CD14-positive monocyte (primary cell): ENCODE measurements at regions not wholly inside any gene's neighbourhood (a gene's known extent, or its start where the extent isn't known, plus 50 kb on each side); places are given as distances from the start of the nearest gene placed in this dataset.

ENCODE experiments used
- DNase-seq, 3 donors: peaks; one replicate each; pipeline ENCODE4 v3.0.0-alpha.2; 2011 to 2022
- H2AFZ ChIP-seq: 2 replicates; pipeline ENCODE4 v1.6.0; 2012; ENCODE audit warnings: mild to moderate bottlenecking, low read depth, low read length, inconsistent platforms; ENCODE audit not compliant: insufficient read depth, poor library complexity, severe bottlenecking
- H3K27ac ChIP-seq, 2 donors: 1 replicate in 1 of 2; 2 replicates in 1 of 2; pipeline ENCODE4 v1.5.1; 2012 to 2013; ENCODE audit warnings: low read length in 2 of 2, control low read depth in 1 of 2, inconsistent platforms in 1 of 2, low read depth in 1 of 2, mild to moderate bottlenecking in 1 of 2
- H3K27me3 ChIP-seq, 2 donors: one replicate each; pipeline versions ENCODE4 v1.6.0 to v1.6.1; 2011 to 2013; ENCODE audit warnings: low read length in 2 of 2; ENCODE audit not compliant: control insufficient read depth in 2 of 2, insufficient read depth in 2 of 2
- H3K36me3 ChIP-seq, 2 donors: replicated peaks in 1 of 2; 1 replicate in 1 of 2; 2 replicates in 1 of 2; pipeline versions ENCODE4 v1.5.1 to v1.6.1; 2012 to 2013; ENCODE audit warnings: low read length in 2 of 2, control low read depth in 1 of 2, inconsistent platforms in 1 of 2, mild to moderate bottlenecking in 1 of 2; ENCODE audit not compliant: insufficient read depth in 2 of 2, control insufficient read depth in 1 of 2
- H3K4me1 ChIP-seq, 2 donors: 1 replicate in 1 of 2; 2 replicates in 1 of 2; pipeline versions ENCODE4 v1.5.1 to v1.6.1; 2012 to 2013; ENCODE audit warnings: low read length in 2 of 2, control low read depth in 1 of 2, inconsistent platforms in 1 of 2, mild to moderate bottlenecking in 1 of 2, moderate library complexity in 1 of 2; ENCODE audit not compliant: insufficient read depth in 2 of 2, control insufficient read depth in 1 of 2
- H3K4me2 ChIP-seq: replicated peaks from 2 replicates; pipeline ENCODE3; 2012; ENCODE audit warnings: low read length, moderate library complexity, mild to moderate bottlenecking; ENCODE audit not compliant: poor library complexity, severe bottlenecking; ENCODE audit errors: extremely low read depth
- H3K4me3 ChIP-seq, 3 experiments: fragments of 200-600 bp in 1 of 3; sonication (generic) in 1 of 3; replicated peaks in 1 of 3; 1 replicate in 2 of 3; 2 replicates in 1 of 3; pipeline ENCODE4 v1.5.1; 2011 to 2013; ENCODE audit warnings: low read length in 3 of 3, mild to moderate bottlenecking in 3 of 3, control low read depth in 2 of 3, low read depth in 2 of 3, inconsistent platforms in 1 of 3, moderate library complexity in 1 of 3
- H3K79me2 ChIP-seq: 2 replicates; pipeline ENCODE4 v1.6.0; 2012; ENCODE audit warnings: mild to moderate bottlenecking, control low read depth, inconsistent platforms, low read length, moderate library complexity; ENCODE audit not compliant: insufficient read depth
- H3K9ac ChIP-seq: 2 replicates; pipeline ENCODE4 v1.6.0; 2017; ENCODE audit warnings: low read length, mild to moderate bottlenecking; ENCODE audit not compliant: insufficient read depth, poor library complexity, severe bottlenecking
- H3K9me3 ChIP-seq, 2 donors: replicated peaks in 1 of 2; 1 replicate in 1 of 2; 2 replicates in 1 of 2; pipeline versions ENCODE4 v1.5.1 to v1.6.1; 2012 to 2013; ENCODE audit warnings: low read length in 2 of 2, control low read depth in 1 of 2; ENCODE audit not compliant: control insufficient read depth in 1 of 2, insufficient read depth in 1 of 2
- H4K20me1 ChIP-seq: 2 replicates; pipeline ENCODE4 v1.6.0; 2012; ENCODE audit warnings: mild to moderate bottlenecking, low read length, control low read depth, moderate library complexity; ENCODE audit not compliant: insufficient read depth
- H3K27ac Mint-ChIP-seq, 7 donors: one replicate each; pipeline ENCODE4 v1.8.0; 2020; ENCODE audit warnings: mild to moderate bottlenecking in 7 of 7, mixed read lengths in 7 of 7, moderate library complexity in 6 of 7, inconsistent platforms in 2 of 7
- H3K27me3 Mint-ChIP-seq, 3 donors: one replicate each; pipeline ENCODE4 v1.8.0; 2021 to 2022; ENCODE audit warnings: low read depth in 3 of 3, mild to moderate bottlenecking in 3 of 3, mixed read lengths in 3 of 3, moderate library complexity in 3 of 3, inconsistent platforms in 1 of 3
- H3K36me3 Mint-ChIP-seq, 2 donors: one replicate each; pipeline ENCODE4 v1.8.0; 2020; ENCODE audit warnings: mixed read lengths in 2 of 2, inconsistent platforms in 1 of 2, mild to moderate bottlenecking in 1 of 2
- H3K4me1 Mint-ChIP-seq: one replicate; pipeline ENCODE4 v1.8.0; 2020; ENCODE audit warnings: mild to moderate bottlenecking, mixed read lengths
- H3K4me3 Mint-ChIP-seq, 2 donors: one replicate each; pipeline ENCODE4 v1.8.0; 2020; ENCODE audit warnings: mild to moderate bottlenecking in 2 of 2, mixed read lengths in 2 of 2, moderate library complexity in 1 of 2
- H3K9me3 Mint-ChIP-seq, 7 donors: one replicate each; pipeline ENCODE4 v1.8.0; 2020 to 2022; ENCODE audit warnings: mixed read lengths in 7 of 7, mild to moderate bottlenecking in 6 of 7, moderate library complexity in 6 of 7, inconsistent platforms in 2 of 7
- CTCF ChIP-seq: fragments of 200-600 bp; IDR thresholded peaks from one replicate; pipeline ENCODE4 v1.8.0; 2022; ENCODE audit warnings: antibody characterized with exemption, mild to moderate bottlenecking
- WGBS: methylation state at CpG from one replicate; pipeline ENCODE4 v1.1.5; 2013; ENCODE audit warnings: missing lambda C conversion rate; ENCODE audit not compliant: insufficient coverage; 5-methylcytosine and 5-hydroxymethylcytosine counted together
- intact Hi-C, 2 donors: fragments of 100-400 bp; cut with micrococcal nuclease; formaldehyde crosslinking; loops; one replicate each; pipeline versions ENCODE4 v1.15.0 to v1.15.1; 2023

GRCh38 chr12:130009961-130010360 lies 106.1 kb upstream of the TMEM132D start:
- no peak for TF ChIP-seq CTCF
- H3K36me3 ChIP-seq: no peaks in the 10 kb centered on the region
- Mint-ChIP-seq H3K9me3 (no peaks in the 10 kb centered on the region), H3K27me3 (peaks cover 2 to 8% (median 4%) of the 10 kb centered on the region in 3 donors), H3K36me3 (no peaks in the 10 kb centered on the region), H3K4me3 (no peak overlapping the region), H3K27ac (no peak overlapping the region), H3K4me1 (no peaks in the 10 kb centered on the region)
- no peak overlapping the region for H3K4me2 ChIP-seq
- H3K27me3 ChIP-seq: no peaks in the 10 kb centered on the region
- no peak overlapping the region for H3K27ac ChIP-seq
- no peaks in the 10 kb centered on the region for H3K79me2 ChIP-seq
- no peak overlapping the region for H2AFZ ChIP-seq
- no peak overlapping the region for H3K9ac ChIP-seq
- intact Hi-C loops: loop anchor here in 1 of 2 donors (10.0 kb wide), 1 partner anchor 1365 kb away; no protein-coding TSS in a partner anchor
- H3K4me1 ChIP-seq: no peaks in the 10 kb centered on the region
- 97% methylated on average over 10 of the region's 16 CpGs for WGBS
- no peak for DNase-seq
- no peak overlapping the region for H3K4me3 ChIP-seq
- H4K20me1 ChIP-seq: no peaks in the 10 kb centered on the region
- H3K9me3 ChIP-seq: no peaks in the 10 kb centered on the region

- no peaks in the 10 kb centered on the region for H3K27me3 ChIP-seq
- H3K4me1 ChIP-seq: no peaks in the 10 kb centered on the region
- H3K9ac ChIP-seq: no peak overlapping the region
- DNase-seq: no peak
- H2AFZ ChIP-seq: no peak overlapping the region
- no peaks in the 10 kb centered on the region for H3K79me2 ChIP-seq
- WGBS: 100% methylated on average over 1 of the region's 13 CpGs
- Mint-ChIP-seq H3K4me3 (no peak overlapping the region), H3K36me3 (no peaks in the 10 kb centered on the region), H3K9me3 (no peaks in the 10 kb centered on the region), H3K27me3 (peaks cover 2 to 9% (median 4%) of the 10 kb centered on the region in 3 donors), H3K27ac (no peak overlapping the region), H3K4me1 (no peaks in the 10 kb centered on the region)
- TF ChIP-seq CTCF: no peak
- H3K4me2 ChIP-seq: no peak overlapping the region
- no peaks in the 10 kb centered on the region for H3K36me3 ChIP-seq
- H3K9me3 ChIP-seq: no peaks in the 10 kb centered on the region
- no peak overlapping the region for H3K27ac ChIP-seq
- H4K20me1 ChIP-seq: no peaks in the 10 kb centered on the region
- intact Hi-C loops: loop anchor here in 1 of 2 donors (10.0 kb wide), 1 partner anchor 1367 kb away; no protein-coding TSS in a partner anchor
- no peak overlapping the region for H3K4me3 ChIP-seq
These were observed 108.0 kb upstream of the TMEM132D start for GRCh38 chr12:130011611-130012385.
